DMS153 treated with DMSO at 0.1 percent for 48 hours (cell line): ENCODE measurements at regions not wholly inside any gene's neighbourhood (a gene's known extent, or its start where the extent isn't known, plus 50 kb on each side); places are given as distances from the start of the nearest gene placed in this dataset.
"Not testable (repeated sequence)": the region's sequence is repeated elsewhere in the genome, so short reads cannot be mapped to it uniquely, and the experiment has no call there.

ENCODE experiments used
- DNase-seq: peaks from one replicate; lab custom pipeline; 2025; ENCODE audit not compliant: unreplicated experiment; lab: John Stamatoyannopoulos, UW

GRCh38 chrX:123788193-123788592, 55.3 kb upstream of the THOC2 start:
- DNase-seq: not testable (repeated sequence)

GRCh38 chrX:123788744-123789143, 55.9 kb upstream of the THOC2 start:
- no peak for DNase-seq

- DNase-seq: no peak
Observed at GRCh38 chrX:123797543-123798447, 62.1 kb upstream of the XIAP start.

- peak; percentile 58 for DNase-seq
Observed at GRCh38 chrX:123798706-123799430, 61.0 kb upstream of the XIAP start.

GRCh38 chrX:123801901-123802300, 58.0 kb upstream of the XIAP start:
- no peak for DNase-seq

- DNase-seq: peak; percentile 96
Observed at GRCh38 chrX:123803331-123803983, 56.4 kb upstream of the XIAP start.

- not testable (repeated sequence) for DNase-seq
Observed at GRCh38 chrX:123803984-123804365, 55.9 kb upstream of the XIAP start.

- no peak for DNase-seq
Observed at GRCh38 chrX:123807835-123808416, 51.9 kb upstream of the XIAP start.

- no peak for DNase-seq
Observed at GRCh38 chrX:123809854-123810375, 49.9 kb upstream of the XIAP start.
